Type B pancreatic cell (in vitro differentiated cells): ENCODE measurements at regions not wholly inside any gene's neighbourhood (a gene's known extent, or its start where the extent isn't known, plus 50 kb on each side); places are given as distances from the start of the nearest gene placed in this dataset.

Experiments used
- DNase-seq: peaks from one replicate; pipeline ENCODE4 v3.0.0; 2021; ENCODE audit warnings: mixed read lengths; ENCODE audit not compliant: unreplicated experiment; ENCODE audit errors: extremely low spot score
- H3K27ac Mint-ChIP-seq: 2 replicates; pipeline ENCODE4 v1.8.0; 2021; ENCODE audit warnings: mild to moderate bottlenecking, mixed read lengths
- H3K27me3 Mint-ChIP-seq: 2 replicates; pipeline ENCODE4 v1.8.0; 2021; ENCODE audit warnings: mixed read lengths
- H3K36me3 Mint-ChIP-seq: 2 replicates; pipeline ENCODE4 v1.8.0; 2021; ENCODE audit warnings: mixed read lengths
- H3K4me1 Mint-ChIP-seq: one replicate; pipeline ENCODE4 v1.8.0; 2021; ENCODE audit warnings: mixed read lengths; ENCODE audit not compliant: unreplicated experiment
- H3K4me3 Mint-ChIP-seq: 2 replicates; pipeline ENCODE4 v1.8.0; 2021; ENCODE audit warnings: mild to moderate bottlenecking, mixed read lengths
- H3K9me3 Mint-ChIP-seq: 2 replicates; pipeline ENCODE4 v1.8.0; 2021; ENCODE audit warnings: mixed read lengths
- TF ChIP-seq, protein P1 (sequence below): fragments of 200-600 bp; sonication (generic); conservative IDR thresholded peaks from 2 replicates; pipeline ENCODE4 v1.5.0; 2021; ENCODE audit warnings: antibody characterized with exemption, mild to moderate bottlenecking

DNA sequence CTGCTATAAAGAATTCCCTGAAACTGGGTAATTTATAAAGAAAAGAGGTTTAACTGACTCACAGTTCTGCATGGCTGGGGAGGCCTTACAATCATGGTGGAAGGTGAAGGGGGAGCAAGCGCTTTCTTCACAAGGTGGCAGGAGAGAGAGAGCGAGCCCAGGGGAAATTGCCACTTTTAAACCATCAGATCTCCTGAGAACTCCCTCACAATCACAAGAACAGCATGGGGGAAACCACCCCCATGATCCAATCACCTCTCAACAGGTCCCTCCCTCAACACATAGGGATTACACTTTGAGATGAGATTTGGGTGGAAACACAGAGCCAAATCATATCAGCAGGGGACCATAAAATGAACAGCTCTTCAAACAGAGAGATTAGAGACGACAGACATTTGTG lies 198.6 kb downstream of the MAGEB5 start:
- Mint-ChIP-seq H3K9me3 (peaks cover 9% of the 10 kb centered on the region), H3K4me3 (no peak overlapping the region), H3K4me1 (no peaks in the 10 kb centered on the region), H3K27ac (no peak overlapping the region), H3K36me3 (no peaks in the 10 kb centered on the region), H3K27me3 (no peaks in the 10 kb centered on the region)
- TF ChIP-seq, protein P1, sequence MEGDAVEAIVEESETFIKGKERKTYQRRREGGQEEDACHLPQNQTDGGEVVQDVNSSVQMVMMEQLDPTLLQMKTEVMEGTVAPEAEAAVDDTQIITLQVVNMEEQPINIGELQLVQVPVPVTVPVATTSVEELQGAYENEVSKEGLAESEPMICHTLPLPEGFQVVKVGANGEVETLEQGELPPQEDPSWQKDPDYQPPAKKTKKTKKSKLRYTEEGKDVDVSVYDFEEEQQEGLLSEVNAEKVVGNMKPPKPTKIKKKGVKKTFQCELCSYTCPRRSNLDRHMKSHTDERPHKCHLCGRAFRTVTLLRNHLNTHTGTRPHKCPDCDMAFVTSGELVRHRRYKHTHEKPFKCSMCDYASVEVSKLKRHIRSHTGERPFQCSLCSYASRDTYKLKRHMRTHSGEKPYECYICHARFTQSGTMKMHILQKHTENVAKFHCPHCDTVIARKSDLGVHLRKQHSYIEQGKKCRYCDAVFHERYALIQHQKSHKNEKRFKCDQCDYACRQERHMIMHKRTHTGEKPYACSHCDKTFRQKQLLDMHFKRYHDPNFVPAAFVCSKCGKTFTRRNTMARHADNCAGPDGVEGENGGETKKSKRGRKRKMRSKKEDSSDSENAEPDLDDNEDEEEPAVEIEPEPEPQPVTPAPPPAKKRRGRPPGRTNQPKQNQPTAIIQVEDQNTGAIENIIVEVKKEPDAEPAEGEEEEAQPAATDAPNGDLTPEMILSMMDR = no peak
- DNase-seq = no peak

DNA sequence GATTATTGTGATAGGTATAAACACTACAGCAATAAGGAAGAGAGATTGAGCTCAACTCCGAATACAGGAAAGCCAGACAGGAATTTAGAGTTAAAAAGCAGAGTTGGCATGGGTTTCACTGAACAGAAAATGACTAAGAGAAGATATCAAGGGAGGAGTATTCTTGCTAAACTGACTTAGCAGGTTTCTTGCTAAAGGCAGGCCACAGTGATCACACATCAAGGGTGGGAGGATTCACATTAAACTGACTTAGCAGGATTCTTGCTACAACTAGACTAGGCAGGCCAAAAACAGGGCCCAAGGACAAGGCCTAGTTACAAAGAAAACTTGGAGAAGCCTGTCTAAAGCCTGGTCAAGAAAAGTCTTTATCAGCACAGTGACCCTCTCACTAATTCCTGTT lies 195.1 kb downstream of the MAGEB5 start:
- no peaks in the 10 kb centered on the region for H3K27me3 Mint-ChIP-seq
- DNase-seq = no peak
- H3K4me3 Mint-ChIP-seq = no peak overlapping the region
- H3K36me3 Mint-ChIP-seq = no peaks in the 10 kb centered on the region
- TF ChIP-seq, protein P1 = no peak
- H3K4me1 Mint-ChIP-seq = no peaks in the 10 kb centered on the region
- H3K9me3 Mint-ChIP-seq = peaks cover 4% of the 10 kb centered on the region
- peak overlapping the region; percentile 84 for H3K27ac Mint-ChIP-seq

DNA sequence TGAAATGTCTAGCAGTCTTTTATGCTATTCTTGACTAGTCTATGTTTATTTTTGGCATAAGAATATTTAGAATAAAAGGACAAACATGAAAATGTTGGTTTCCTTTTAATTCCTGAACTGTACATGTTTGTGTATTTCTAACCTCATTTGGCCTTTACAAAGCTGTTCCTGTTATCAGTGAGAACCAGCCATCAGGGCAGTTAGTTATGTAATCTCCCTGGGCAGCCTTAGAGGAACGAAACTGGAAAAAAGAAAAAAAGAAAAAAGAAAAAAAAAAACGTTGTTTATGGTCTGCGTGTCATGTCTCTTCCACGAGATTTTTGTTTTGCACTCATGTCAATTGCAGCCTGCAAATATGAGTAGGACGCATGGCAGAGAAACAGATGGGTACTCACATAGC lies 193.7 kb downstream of the MAGEB5 start:
- Mint-ChIP-seq H3K4me1 (no peaks in the 10 kb centered on the region), H3K9me3 (peaks cover 4% of the 10 kb centered on the region), H3K36me3 (no peaks in the 10 kb centered on the region), H3K27me3 (no peaks in the 10 kb centered on the region), H3K27ac (no peak overlapping the region), H3K4me3 (no peak overlapping the region)
- no peak for DNase-seq
- TF ChIP-seq, protein P1 = no peak

DNA sequence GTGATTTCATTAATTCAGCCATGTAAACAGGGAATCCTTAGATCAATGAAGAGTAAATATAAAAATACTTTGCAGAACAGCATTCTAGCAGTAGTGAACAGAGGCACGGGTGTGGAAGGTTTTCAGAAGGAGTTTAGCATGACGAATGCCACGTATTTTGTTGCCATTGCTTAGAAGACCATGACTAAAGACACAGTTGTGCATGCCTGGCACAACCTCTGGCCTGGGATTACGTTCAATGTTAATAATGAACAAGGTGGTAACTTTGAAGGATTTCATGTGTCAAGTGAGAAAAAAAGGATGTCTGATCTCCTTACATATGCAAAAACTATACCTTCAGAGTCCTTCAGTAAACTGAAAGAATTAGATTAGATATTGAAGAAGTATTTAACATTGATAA lies 171.9 kb downstream of the MAGEB5 start:
- TF ChIP-seq, protein P1 = no peak
- no peaks in the 10 kb centered on the region for H3K4me1 Mint-ChIP-seq
- no peaks in the 10 kb centered on the region for H3K27me3 Mint-ChIP-seq
- no peak overlapping the region for H3K27ac Mint-ChIP-seq
- H3K9me3 Mint-ChIP-seq = peaks cover 2% of the 10 kb centered on the region
- DNase-seq = no peak
- H3K4me3 Mint-ChIP-seq = no peak overlapping the region
- H3K36me3 Mint-ChIP-seq = no peaks in the 10 kb centered on the region

DNA sequence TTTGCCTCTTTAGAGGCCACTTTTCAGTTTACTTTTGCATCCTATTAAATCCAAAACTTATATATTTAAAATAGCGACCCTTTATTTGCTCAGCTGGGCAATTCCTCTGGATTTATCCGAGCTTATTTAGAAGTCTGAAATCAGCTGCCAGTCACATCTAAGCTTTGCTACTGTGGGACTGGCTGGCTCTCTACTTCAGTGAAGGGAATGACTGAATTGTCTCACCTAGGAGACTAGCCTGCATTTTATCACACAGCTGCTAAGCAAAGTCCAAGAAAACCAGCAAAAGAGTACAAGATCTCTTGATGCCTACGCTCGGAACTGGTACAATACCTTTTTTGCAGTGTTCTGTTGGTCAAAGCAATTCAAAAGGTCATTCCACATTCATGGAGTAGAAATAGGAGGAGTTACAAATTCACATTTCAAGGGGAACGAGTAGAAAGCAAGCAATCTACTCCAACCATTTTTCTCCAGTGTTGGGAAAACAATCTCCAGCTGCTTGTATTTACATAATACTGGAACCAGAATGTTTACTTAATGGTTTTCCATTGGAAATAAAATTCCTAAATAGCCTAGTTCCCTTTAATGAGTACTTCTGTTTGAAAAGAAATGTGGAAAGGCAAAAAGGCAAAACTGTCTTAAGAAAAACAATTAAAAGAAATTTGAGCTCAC lies 160.2 kb downstream of the MAGEB5 start:
- Mint-ChIP-seq H3K4me3 (no peak overlapping the region), H3K27ac (no peak overlapping the region), H3K27me3 (no peaks in the 10 kb centered on the region), H3K36me3 (no peaks in the 10 kb centered on the region), H3K4me1 (no peaks in the 10 kb centered on the region), H3K9me3 (peaks cover 4% of the 10 kb centered on the region)
- DNase-seq = no peak
- TF ChIP-seq, protein P1 = no peak

DNA sequence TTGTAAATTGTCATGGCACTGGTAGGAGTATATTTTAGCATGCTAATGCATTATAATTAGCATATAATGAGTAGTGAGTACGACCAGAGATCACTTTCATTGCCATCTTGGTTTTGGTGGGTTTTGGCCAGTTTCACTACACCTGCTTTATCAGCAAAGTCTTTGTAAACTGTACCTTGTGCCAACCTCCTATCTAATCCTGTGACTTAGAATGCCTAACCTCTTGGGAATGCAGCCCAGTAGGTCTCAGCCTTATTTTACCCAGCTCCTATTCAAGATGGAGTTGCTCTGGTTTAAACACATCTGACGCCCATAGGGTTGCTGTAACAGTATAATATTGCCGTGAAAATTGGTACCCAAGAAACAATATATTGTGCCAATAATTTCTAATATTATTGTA lies 159.4 kb downstream of the MAGEB5 start:
- Mint-ChIP-seq H3K27ac (no peak overlapping the region), H3K4me3 (no peak overlapping the region), H3K27me3 (no peaks in the 10 kb centered on the region), H3K4me1 (no peaks in the 10 kb centered on the region), H3K36me3 (no peaks in the 10 kb centered on the region), H3K9me3 (peaks cover 4% of the 10 kb centered on the region)
- TF ChIP-seq, protein P1 = no peak
- no peak for DNase-seq
